GM12878 (cell line): ENCODE measurements at regions not wholly inside any gene's neighbourhood (a gene's known extent, or its start where the extent isn't known, plus 50 kb on each side); places are given as distances from the start of the nearest gene placed in this dataset.

Experiments
- ATF2 ChIP-seq: IDR thresholded peaks from 2 replicates; pipeline ENCODE4 v1.6.1; 2012; ENCODE audit warnings: low read length, inconsistent platforms
- BCLAF1 ChIP-seq: fragments of 450-650 bp; IDR thresholded peaks from 2 replicates; pipeline ENCODE4 v1.6.1; 2017; ENCODE audit warnings: antibody characterized with exemption, mild to moderate bottlenecking, moderate library complexity
- CBX5 ChIP-seq: sonication (generic); IDR thresholded peaks from 2 replicates; pipeline ENCODE4 v1.6.1; 2016; ENCODE audit warnings: low read depth, moderate library complexity, mild to moderate bottlenecking, inconsistent platforms
- EZH2 ChIP-seq: IDR thresholded peaks from 2 replicates; pipeline ENCODE4 v1.6.1; 2012; ENCODE audit warnings: low read depth, mild to moderate bottlenecking, control low read depth, inconsistent platforms, low read length, borderline replicate concordance; ENCODE audit not compliant: control insufficient read depth
- HDAC2 ChIP-seq: fragments of 200-600 bp; sonication (generic); IDR thresholded peaks from 2 replicates; pipeline ENCODE4 v1.6.1; 2017
- HDAC6 ChIP-seq: fragments of 200-600 bp; sonication (generic); IDR thresholded peaks from one replicate; pipeline ENCODE4 v1.8.0; 2017; ENCODE audit warnings: antibody characterized with exemption; ENCODE audit not compliant: unreplicated experiment
- MTA2 ChIP-seq: fragments of 450-650 bp; IDR thresholded peaks from 2 replicates; pipeline ENCODE4 v1.6.1; 2016; ENCODE audit warnings: low read depth, mild to moderate bottlenecking, moderate library complexity
- MTA3 ChIP-seq: IDR thresholded peaks from 2 replicates; pipeline ENCODE4 v1.6.1; 2012; ENCODE audit warnings: low read length, inconsistent platforms, borderline replicate concordance
- MYB ChIP-seq: fragments of 150-350 bp; IDR thresholded peaks from 2 replicates; pipeline ENCODE4 v1.6.1; 2014; ENCODE audit warnings: mild to moderate bottlenecking, low read depth, low read length, borderline replicate concordance
- NBN ChIP-seq: fragments of 450-650 bp; IDR thresholded peaks from 2 replicates; pipeline ENCODE4 v1.6.1; 2016
- NR2C2 ChIP-seq: IDR thresholded peaks from 2 replicates; pipeline ENCODE4 v1.6.1; 2011; ENCODE audit warnings: borderline replicate concordance, low read depth; ENCODE audit not compliant: control insufficient read depth, insufficient read length
- NR2F1 ChIP-seq: fragments of 450-650 bp; conservative IDR thresholded peaks from 2 replicates; pipeline ENCODE4 v1.6.1; 2017; ENCODE audit warnings: mild to moderate bottlenecking
- PAX8 ChIP-seq: fragments of 450-650 bp; IDR thresholded peaks from 2 replicates; pipeline ENCODE4 v1.6.1; 2017; ENCODE audit warnings: mild to moderate bottlenecking, moderate library complexity
- RAD51 ChIP-seq: fragments of 450-650 bp; IDR thresholded peaks from 2 replicates; pipeline ENCODE4 v1.6.1; 2016; ENCODE audit warnings: moderate library complexity, mild to moderate bottlenecking, inconsistent platforms
- RCOR1 ChIP-seq: conservative IDR thresholded peaks from 2 replicates; pipeline ENCODE4 v1.6.1; 2012; ENCODE audit warnings: low read depth, low read length, improper control_type of control experiment
- SIX5 ChIP-seq: IDR thresholded peaks from 2 replicates; pipeline ENCODE4 v1.6.1; 2011; ENCODE audit warnings: mild to moderate bottlenecking, low read depth, low read length, moderate library complexity; ENCODE audit not compliant: severe bottlenecking
- SKIL ChIP-seq: fragments of 450-650 bp; IDR thresholded peaks from 2 replicates; pipeline ENCODE4 v1.6.1; 2017; ENCODE audit warnings: mild to moderate bottlenecking, low read depth, inconsistent platforms; ENCODE audit not compliant: poor library complexity, severe bottlenecking
- SPI1 ChIP-seq: IDR thresholded peaks from 2 replicates; pipeline ENCODE4 v1.6.1; 2011; ENCODE audit warnings: low read depth, mild to moderate bottlenecking, low read length, moderate library complexity, borderline replicate concordance; ENCODE audit not compliant: insufficient read depth
- SRF ChIP-seq, 2 experiments: IDR thresholded peaks; 2 replicates each; pipeline ENCODE4 v1.6.1; 2011; ENCODE audit warnings: low read depth in 2 of 2, low read length in 2 of 2, mild to moderate bottlenecking in 1 of 2, moderate library complexity in 1 of 2
- SUPT20H ChIP-seq: IDR thresholded peaks from 2 replicates; pipeline ENCODE4 v1.6.1; 2011; ENCODE audit warnings: low read depth, mild to moderate bottlenecking, low read length, moderate library complexity, borderline replicate concordance; ENCODE audit not compliant: control insufficient read depth
- SUZ12 ChIP-seq: fragments of 200-600 bp; sonication (generic); IDR thresholded peaks from one replicate; pipeline ENCODE4 v1.6.1; 2018; ENCODE audit warnings: antibody characterized with exemption, mild to moderate bottlenecking; ENCODE audit not compliant: unreplicated experiment
- USF2 ChIP-seq: IDR thresholded peaks from 2 replicates; pipeline ENCODE4 v1.6.1; 2011; ENCODE audit warnings: low read depth, low read length, improper control_type of control experiment, borderline replicate concordance
- YBX1 ChIP-seq: fragments of 450-650 bp; IDR thresholded peaks from 2 replicates; pipeline ENCODE4 v1.6.1; 2016; ENCODE audit warnings: antibody characterized with exemption
- ZNF217 ChIP-seq: fragments of 450-650 bp; IDR thresholded peaks from 2 replicates; pipeline ENCODE4 v1.6.1; 2017; ENCODE audit warnings: antibody characterized with exemption, mild to moderate bottlenecking

GRCh38 chr6:135114355-135115145 lies 59.9 kb upstream of the HBS1L start (continued):
- TF ChIP-seq SRF (IDR thresholded peaks at IDR 0.05; ENCODE audit: low read depth in 2 of 2, low read length in 2 of 2) (no peak), YBX1 (no peak), MTA3 (peak; percentile 98), SKIL (peak; percentile 86), ZNF217 (no peak; the same call in 1 of the 2 replicates), CBX5 (peak; percentile 54; the same call in 1 of the 2 replicates), MYB (peak; percentile 37; the same call in 1 of the 2 replicates), RCOR1 (0 out of 2 replicates have a peak, but pooled peaks have one; percentile 78), ATF2 (peak; percentile 89), SPI1 (no peak), SUPT20H (no peak), BCLAF1 (no peak), NBN (peak; percentile 48; the same call in 1 of the 2 replicates), MTA2 (peak; percentile 94), SIX5 (no peak), HDAC6 (no peak), RAD51 (peak; percentile 62), EZH2 (no peak), USF2 (no peak), PAX8 (no peak), NR2C2 (no peak), NR2F1 (peak; percentile 70), HDAC2 (no peak), SUZ12 (no peak)
